ENCODE measurements at regions not wholly inside any gene's neighbourhood (a gene's known extent, or its start where the extent isn't known, plus 50 kb on each side); places are given as distances from the start of the nearest gene placed in this dataset.
"Not testable (repeated sequence)": the region's sequence is repeated elsewhere in the genome, so short reads cannot be mapped to it uniquely, and the experiment has no call there.

DNA sequence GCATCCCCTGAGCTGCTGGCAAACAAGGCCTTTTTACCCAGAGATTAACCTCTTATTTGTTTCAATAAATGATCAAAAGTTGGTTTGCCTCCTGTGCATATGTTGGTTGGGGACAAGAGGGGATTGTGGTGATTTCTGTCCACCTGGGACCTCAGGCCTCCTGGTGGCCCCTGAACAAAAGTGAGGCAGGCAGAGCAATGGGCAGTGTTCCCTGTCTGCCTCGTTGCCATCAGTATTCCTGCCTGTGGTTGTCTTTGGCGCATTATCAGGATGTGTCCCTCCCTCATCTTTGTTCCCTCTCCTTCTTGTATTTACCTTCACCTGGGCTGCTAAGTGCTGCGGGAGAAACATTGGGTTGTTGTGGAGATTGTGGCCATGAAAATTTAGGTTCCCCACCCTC is 65.3 kb upstream of the DRD5 start (continued):
- TF ChIP-seq SMC3 (IDR thresholded peaks at IDR 0.05): no peak
- no peak for TF ChIP-seq EP300 (IDR thresholded peaks at IDR 0.05)
- TF ChIP-seq FOSL2 (IDR thresholded peaks at IDR 0.05): no peak
- TF ChIP-seq FOSL2 (CRISPR knock-in tag; IDR thresholded peaks at IDR 0.05): no peak

DNA sequence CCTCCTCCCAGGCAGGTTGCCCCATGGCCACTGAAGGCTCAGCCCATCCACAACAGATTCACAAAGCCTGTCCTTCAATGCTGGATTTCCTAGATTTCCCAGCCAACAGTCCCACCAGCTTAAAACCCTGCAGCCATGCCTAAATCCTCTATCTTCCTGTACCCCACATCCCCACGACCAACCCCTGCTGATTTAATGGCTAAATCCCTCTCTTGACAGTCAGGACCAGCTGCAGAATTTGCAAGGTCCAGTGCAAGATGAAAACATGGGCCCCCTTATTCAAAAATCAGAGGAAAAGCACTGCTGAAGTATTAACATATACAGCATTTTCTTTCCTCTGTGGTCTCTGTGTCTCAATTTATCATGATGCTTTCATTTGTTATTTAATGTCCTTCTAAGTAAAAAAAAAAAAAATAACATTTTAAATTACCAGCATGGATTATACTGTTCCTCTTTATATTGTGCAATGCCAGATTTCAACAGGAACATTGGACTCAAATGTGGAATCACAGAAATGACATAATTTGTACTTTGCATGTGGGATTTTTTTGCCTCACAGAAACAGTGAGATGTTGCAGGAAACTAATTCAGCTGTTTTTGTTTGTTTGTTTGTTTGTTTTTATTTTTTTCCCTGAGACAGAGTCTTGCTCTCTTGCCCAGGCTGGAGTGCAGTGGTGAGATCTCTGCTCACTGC is 63.0 kb upstream of the DRD5 start:
- 0% methylated on average over 1 of the region's 1 CpG for WGBS (ENCODE audit: missing lambda C conversion rate)
- FAIRE-seq; DNase-seq (ENCODE audit: low read depth in 1 of 2, low spot score in 1 of 2); H3K4me2 ChIP-seq; ATAC-seq; H3K4me1 ChIP-seq; H3K27ac ChIP-seq; H3K4me3 ChIP-seq; H3K9me3 ChIP-seq; CTCF ChIA-PET; POLR2A ChIA-PET: not testable (repeated sequence)

DNA sequence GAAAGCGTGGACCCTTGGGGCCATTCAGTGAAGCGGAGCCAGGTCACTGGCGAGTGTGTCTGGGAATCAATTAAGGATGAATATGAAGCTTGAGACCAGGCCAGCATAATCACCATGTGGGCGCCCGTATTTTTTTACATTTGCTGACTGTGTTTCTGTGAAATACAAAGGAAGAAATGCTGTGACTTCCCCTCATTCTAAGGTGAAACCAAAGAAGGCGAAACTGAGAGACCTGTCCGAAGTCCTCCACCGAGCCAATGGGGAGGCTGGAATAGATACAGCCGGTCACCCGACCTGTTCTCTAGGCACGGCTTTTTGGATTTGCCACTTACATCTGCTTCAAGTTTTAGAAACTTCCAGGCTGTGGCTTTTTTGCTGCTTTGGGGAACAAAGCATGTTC is 59.3 kb upstream of the DRD5 start:
- CTCF ChIA-PET; DNase-seq (ENCODE audit: low read depth in 1 of 2, low spot score in 1 of 2); H3K4me2 ChIP-seq; H3K27ac ChIP-seq; ATAC-seq; H3K4me1 ChIP-seq; FAIRE-seq; H3K4me3 ChIP-seq; POLR2A ChIA-PET; H3K9me3 ChIP-seq: not testable (repeated sequence)
- WGBS (ENCODE audit: missing lambda C conversion rate): 42% methylated on average over 11 of the region's 11 CpGs

Small RNA genes lying in the stretch of these regions (small RNA-seq; reads per million reads assigned to genes)
- gene MIR548I2: 0 reads per million in 6 experiments
- 0 reads per million in 6 experiments for gene RF00017
- 0 reads per million in 6 experiments for gene SNRPCP13

All from A549 (cell line).